ENCODE measurements at regions not wholly inside any gene's neighbourhood (a gene's known extent, or its start where the extent isn't known, plus 50 kb on each side); places are given as distances from the start of the nearest gene placed in this dataset.
"Not testable (repeated sequence)": the region's sequence is repeated elsewhere in the genome, so short reads cannot be mapped to it uniquely, and the experiment has no call there.

DNA sequence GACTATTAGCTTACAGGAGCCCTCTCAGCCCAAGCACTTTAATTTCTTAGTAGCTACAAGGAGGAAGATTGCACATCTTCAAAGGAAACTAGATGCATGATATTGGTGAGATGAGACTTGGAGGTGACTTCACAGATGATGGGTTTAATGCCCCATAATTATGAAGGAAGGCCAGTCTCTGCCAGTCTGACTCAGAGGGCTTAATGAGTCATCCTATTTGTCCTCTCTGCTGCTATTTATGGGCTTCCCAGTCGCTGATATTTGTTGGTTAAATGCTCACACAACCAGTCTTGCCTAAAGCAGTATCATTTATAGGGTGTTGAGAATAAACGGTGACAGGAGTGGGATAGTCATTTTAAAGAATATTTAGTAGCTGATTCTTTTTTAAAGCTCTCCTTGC, 187.0 kb downstream of the TP53TG3F start:
- H3K27ac Mint-ChIP-seq; H3K4me3 Mint-ChIP-seq; intact Hi-C loops (cut with micrococcal nuclease); H3K9me3 Mint-ChIP-seq; POLR2A ChIA-PET; CTCF ChIA-PET; ATAC-seq; H3K4me1 Mint-ChIP-seq (ENCODE audit: low read depth); H3K27me3 Mint-ChIP-seq; H3K36me3 Mint-ChIP-seq (ENCODE audit: low read depth); DNase-seq: not testable (repeated sequence)

DNA sequence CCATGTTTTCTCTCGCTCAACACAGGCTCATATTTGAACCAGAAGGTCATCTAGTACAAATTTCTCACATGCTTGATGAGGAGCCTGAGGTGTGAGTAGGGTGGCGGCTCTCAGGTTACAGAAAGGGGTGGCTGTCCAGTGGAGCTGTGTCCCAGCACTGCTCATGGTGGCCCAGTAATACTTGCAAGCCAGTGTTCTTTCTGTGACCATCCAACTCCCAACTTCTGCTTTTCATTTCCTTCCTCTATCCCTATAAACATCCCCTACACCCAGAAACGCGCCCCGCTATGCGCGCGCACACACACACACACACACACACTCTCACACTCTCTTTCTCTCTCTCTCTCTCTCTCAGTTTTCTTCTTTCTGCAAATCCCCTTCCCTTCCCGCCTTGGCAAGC, 196.3 kb downstream of the TP53TG3F start:
- POLR2A ChIA-PET; H3K36me3 Mint-ChIP-seq (ENCODE audit: low read depth); ATAC-seq; CTCF ChIA-PET; H3K4me1 Mint-ChIP-seq (ENCODE audit: low read depth); H3K4me3 Mint-ChIP-seq; H3K9me3 Mint-ChIP-seq; DNase-seq; H3K27me3 Mint-ChIP-seq; H3K27ac Mint-ChIP-seq; intact Hi-C loops (cut with micrococcal nuclease): not testable (repeated sequence)

DNA sequence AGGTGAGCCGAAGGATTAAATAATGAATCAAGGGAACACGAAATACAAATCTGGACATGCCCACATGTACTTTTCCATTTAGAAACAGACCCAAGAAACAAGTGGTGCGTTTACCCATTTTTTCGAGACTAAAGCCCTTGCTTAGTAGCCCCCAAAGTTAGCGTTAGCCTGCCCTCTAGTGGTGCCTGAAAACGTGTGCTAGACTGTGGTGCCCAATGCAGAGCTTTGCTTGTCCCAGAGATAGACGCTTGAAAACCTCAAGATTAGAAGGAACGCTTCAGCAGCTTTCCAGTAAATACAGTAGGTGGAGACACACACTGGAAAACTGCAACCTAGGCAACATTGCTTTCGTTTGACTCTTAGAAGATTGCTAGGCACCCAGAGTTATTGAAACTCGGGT, 197.0 kb downstream of the TP53TG3F start:
- H3K9me3 Mint-ChIP-seq; POLR2A ChIA-PET; CTCF ChIA-PET; H3K27me3 Mint-ChIP-seq; intact Hi-C loops (cut with micrococcal nuclease); H3K36me3 Mint-ChIP-seq (ENCODE audit: low read depth); H3K4me3 Mint-ChIP-seq; DNase-seq; H3K27ac Mint-ChIP-seq; H3K4me1 Mint-ChIP-seq (ENCODE audit: low read depth): not testable (repeated sequence)
- peak; percentile 70 for ATAC-seq

DNA sequence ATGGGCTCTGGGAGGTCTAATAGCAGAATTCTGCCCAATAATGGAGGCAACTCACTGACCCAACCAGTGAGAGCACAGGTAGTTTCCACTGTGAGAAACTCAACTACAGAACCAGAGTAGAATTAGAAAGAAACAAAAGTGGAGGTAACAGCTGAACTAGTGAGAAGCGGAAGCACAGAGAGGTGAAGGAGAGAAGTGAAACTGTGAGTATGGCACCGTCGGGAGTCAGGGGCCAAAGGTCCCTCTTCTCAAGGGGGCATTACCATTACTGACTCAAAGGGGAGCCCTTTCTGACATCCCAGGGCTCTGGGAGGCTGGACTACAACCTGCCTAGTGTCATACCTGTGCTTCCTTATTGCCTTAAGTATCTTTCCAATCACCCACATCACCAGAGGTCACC, 198.3 kb downstream of the TP53TG3F start:
- ATAC-seq; H3K4me1 Mint-ChIP-seq (ENCODE audit: low read depth); intact Hi-C loops (cut with micrococcal nuclease); H3K4me3 Mint-ChIP-seq; POLR2A ChIA-PET; CTCF ChIA-PET; H3K36me3 Mint-ChIP-seq (ENCODE audit: low read depth); H3K9me3 Mint-ChIP-seq; H3K27ac Mint-ChIP-seq; H3K27me3 Mint-ChIP-seq; DNase-seq: not testable (repeated sequence)

DNA sequence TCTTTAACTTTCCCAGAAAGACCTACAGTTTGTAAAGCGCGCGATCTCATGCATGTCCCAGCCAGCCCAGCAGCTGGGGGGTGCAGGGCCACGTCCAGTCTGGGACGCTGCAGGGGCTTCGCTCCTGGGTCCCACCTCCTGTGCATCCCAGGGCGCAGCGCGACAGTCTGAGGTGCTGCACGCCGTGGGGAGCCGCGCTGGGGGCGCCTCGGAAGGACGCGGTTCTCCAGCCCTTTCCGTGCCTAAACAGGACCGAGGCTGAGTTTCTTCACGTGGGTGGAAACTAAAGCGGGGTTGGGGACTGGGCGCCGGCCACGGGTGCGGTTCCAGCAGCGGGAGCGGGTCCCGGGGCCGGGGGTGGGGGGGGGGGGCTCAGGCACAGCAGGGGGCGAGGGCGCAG, 221.4 kb downstream of the TP53TG3F start:
- H3K4me3 Mint-ChIP-seq; H3K9me3 Mint-ChIP-seq; DNase-seq; H3K36me3 Mint-ChIP-seq (ENCODE audit: low read depth); H3K4me1 Mint-ChIP-seq (ENCODE audit: low read depth); H3K27ac Mint-ChIP-seq; H3K27me3 Mint-ChIP-seq; CTCF ChIA-PET; ATAC-seq; intact Hi-C loops (cut with micrococcal nuclease); POLR2A ChIA-PET: not testable (repeated sequence)

DNA sequence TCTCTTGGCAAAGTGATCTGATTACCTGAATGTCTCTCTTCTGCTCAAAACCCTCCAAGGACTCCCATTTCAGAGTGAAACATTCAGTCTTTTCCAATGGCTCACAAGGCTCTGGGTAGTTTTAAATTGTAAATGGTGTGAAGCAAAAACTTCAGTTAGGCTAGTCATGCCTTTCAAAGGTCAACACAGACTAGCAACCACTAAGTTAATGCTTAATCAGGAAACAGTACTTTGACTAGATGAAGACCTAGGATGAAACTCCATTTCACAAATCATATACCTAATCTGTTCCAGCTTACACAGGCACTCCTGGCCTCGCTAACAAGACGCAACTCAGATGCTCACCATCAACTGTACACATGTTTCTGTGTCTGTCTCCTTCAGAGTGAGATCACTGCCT, 240.9 kb downstream of the TP53TG3F start:
- DNase-seq; H3K27ac Mint-ChIP-seq; POLR2A ChIA-PET; H3K4me3 Mint-ChIP-seq; H3K27me3 Mint-ChIP-seq; H3K4me1 Mint-ChIP-seq (ENCODE audit: low read depth); CTCF ChIA-PET; H3K9me3 Mint-ChIP-seq; intact Hi-C loops (cut with micrococcal nuclease); H3K36me3 Mint-ChIP-seq (ENCODE audit: low read depth); ATAC-seq: not testable (repeated sequence)

DNA sequence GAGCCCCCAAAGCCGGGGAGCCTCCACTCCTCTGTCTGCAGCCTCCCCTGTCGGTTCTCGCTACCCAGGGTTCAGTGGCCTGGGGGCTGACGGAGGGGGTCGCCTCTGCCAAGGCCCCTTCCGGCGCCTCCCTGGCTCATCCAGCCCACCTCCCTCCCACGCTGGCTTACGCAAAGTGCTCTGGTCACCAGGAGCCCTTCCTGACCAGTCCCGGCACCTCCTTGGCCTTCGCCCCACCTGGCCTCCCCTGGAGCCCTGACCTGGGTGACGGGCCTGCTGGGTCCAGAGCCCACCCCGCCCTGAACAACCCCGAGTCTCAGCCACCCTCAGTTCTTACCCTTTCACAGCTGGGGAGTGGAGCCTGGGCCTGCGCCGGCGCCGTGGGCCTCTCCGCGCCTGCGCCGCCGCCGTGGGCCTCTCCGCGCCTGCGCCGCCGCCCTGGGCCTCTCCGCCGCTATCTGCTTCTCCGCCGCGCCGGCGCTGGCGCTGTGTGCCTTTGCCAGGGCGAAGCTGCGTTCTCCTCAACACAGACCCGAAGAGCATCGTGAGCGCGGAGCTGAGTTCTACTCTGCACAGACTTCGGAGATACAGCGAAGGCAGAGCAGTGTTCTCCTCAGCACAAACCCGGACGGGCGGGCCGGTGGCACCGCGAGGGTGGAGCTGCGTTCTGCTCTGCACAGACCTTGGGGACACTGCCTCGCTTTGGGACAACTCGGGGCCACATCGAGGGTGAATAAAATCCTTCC, 247.6 kb downstream of the TP53TG3F start:
- CTCF ChIA-PET; H3K4me1 Mint-ChIP-seq (ENCODE audit: low read depth); intact Hi-C loops (cut with micrococcal nuclease); H3K27ac Mint-ChIP-seq; H3K9me3 Mint-ChIP-seq; H3K27me3 Mint-ChIP-seq; DNase-seq; ATAC-seq; H3K4me3 Mint-ChIP-seq; H3K36me3 Mint-ChIP-seq (ENCODE audit: low read depth); POLR2A ChIA-PET: not testable (repeated sequence)

DNA sequence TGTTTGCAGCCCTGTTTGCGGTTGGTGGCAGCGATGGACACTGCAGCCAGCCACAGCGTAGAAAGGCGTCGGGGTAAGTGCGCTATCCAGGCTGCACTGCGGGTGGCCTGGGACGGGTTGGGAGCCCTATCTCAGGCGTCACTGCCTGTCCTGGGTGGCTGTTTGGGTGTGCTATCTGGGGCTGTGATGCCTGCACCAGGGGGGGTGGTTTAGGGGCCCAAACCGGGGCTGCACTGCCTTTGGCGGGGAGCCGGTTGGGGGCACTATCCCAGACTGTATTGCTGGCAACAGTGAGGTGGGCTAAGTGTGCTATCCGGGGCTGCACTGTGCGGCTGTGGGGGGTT, 248.2 kb downstream of the TP53TG3F start:
- H3K27ac Mint-ChIP-seq; DNase-seq; POLR2A ChIA-PET; H3K9me3 Mint-ChIP-seq; ATAC-seq; H3K27me3 Mint-ChIP-seq; H3K4me3 Mint-ChIP-seq; H3K36me3 Mint-ChIP-seq (ENCODE audit: low read depth); intact Hi-C loops (cut with micrococcal nuclease); CTCF ChIA-PET; H3K4me1 Mint-ChIP-seq (ENCODE audit: low read depth): not testable (repeated sequence)

DNA sequence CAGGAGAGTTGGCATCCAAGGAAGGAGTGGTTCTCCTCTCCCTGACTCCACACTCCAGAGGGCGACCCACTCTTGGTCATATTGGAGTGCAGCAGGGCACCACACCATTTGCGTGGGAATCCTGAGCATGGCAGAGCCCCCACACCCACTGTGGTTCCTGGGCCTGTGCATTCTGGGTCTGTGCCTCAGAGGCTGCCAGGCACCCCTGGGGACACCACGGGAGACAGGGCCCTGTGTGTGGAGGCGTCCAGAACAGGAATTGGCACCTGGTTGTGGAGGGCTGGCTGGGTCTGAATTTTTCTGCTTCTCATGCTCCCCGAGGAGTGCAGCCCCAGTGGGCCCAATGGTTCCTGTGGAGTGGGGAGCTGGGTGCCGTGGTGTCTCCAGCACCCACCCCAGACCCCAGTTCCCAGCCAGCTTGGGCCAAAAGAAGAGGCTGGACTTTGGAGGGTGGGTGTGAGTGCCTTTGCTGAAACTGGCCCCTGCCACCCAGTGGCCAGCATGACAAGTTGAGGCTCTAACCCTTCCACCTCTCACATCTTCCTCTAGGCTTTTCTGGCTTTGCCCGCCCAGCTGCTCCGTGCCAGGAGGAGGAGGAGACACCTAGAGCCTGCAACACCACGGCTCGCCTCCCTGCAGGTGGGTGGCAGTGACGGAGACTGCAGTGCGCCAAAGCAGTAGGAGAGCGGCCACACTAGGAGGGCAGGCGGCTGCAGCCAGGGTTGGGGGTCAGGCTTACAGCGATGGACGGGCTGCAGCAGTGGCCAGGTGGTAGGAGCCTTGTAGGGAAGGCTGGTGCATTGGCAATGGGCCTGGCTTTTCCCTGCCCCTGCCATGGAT, 250.7 kb downstream of the TP53TG3F start:
- H3K9me3 Mint-ChIP-seq; H3K27ac Mint-ChIP-seq; H3K4me1 Mint-ChIP-seq (ENCODE audit: low read depth); CTCF ChIA-PET; POLR2A ChIA-PET; H3K4me3 Mint-ChIP-seq; H3K27me3 Mint-ChIP-seq; DNase-seq; ATAC-seq; intact Hi-C loops (cut with micrococcal nuclease); H3K36me3 Mint-ChIP-seq (ENCODE audit: low read depth): not testable (repeated sequence)

DNA sequence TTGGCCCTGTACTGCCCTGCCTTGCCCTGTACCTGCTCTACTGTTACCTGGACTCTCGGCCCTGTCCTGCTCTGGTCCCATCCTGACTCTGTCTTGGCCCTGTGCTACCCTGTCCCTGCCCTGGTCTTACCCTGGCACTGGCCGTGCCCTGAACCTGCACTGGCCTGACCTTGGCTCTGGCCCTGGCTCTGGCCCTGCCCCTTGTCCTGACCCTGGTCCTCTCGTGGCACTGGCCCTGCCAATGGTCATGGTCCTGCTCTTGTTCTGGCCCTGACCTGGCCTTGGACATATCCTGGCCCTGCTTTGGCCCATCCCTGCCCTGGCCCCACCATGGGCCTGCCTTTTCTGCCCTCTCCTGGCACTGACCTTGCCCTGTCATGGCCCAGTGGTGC, 251.3 kb downstream of the TP53TG3F start:
- POLR2A ChIA-PET; CTCF ChIA-PET; H3K36me3 Mint-ChIP-seq (ENCODE audit: low read depth); H3K27ac Mint-ChIP-seq; H3K4me1 Mint-ChIP-seq (ENCODE audit: low read depth); H3K4me3 Mint-ChIP-seq; intact Hi-C loops (cut with micrococcal nuclease); DNase-seq; ATAC-seq; H3K9me3 Mint-ChIP-seq; H3K27me3 Mint-ChIP-seq: not testable (repeated sequence)

DNA sequence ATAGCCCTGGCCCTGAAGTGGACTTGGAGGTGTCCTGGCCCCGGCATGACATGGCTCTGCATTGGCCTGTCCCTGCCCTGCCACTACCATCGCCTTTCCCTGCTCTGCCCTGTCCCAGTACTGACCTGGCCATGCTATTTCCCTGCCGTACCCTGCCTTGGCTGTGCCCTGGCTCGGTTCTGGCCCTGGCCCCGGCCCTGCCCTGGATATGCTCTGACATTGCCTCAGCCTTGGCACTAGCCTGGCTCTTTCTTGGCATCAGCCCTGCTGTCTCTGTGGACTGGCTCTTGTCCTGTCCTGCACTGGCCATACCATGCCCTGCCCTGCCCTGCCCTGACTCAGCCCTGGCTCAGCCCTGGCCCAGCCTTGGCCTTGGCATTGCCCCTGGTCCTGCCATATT, 252.2 kb downstream of the TP53TG3F start:
- intact Hi-C loops (cut with micrococcal nuclease); H3K27me3 Mint-ChIP-seq; H3K27ac Mint-ChIP-seq; DNase-seq; H3K4me1 Mint-ChIP-seq (ENCODE audit: low read depth); ATAC-seq; H3K4me3 Mint-ChIP-seq; H3K36me3 Mint-ChIP-seq (ENCODE audit: low read depth); CTCF ChIA-PET; H3K9me3 Mint-ChIP-seq; POLR2A ChIA-PET: not testable (repeated sequence)

DNA sequence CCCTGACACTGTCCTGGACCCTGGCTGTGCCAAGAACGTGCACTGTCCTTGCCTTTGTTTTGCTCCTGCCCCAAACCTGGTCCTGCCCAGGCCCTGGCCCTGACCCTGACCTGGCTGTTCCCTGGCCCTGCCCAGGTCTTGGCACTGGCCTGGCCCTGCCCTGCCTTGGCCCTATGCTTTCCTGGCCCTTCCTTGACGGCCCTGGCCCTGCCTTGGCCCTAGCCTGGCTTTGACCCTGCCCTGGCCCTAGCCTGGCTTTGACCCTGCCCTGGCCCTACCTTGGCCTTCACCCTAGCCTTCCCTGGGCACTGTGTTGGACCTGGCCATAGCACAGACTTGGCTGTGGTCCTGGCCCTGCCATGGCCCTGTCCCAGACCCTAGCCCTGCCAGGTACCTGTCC, 252.9 kb downstream of the TP53TG3F start:
- CTCF ChIA-PET; intact Hi-C loops (cut with micrococcal nuclease); POLR2A ChIA-PET; H3K27ac Mint-ChIP-seq; H3K4me3 Mint-ChIP-seq; DNase-seq; H3K27me3 Mint-ChIP-seq; H3K4me1 Mint-ChIP-seq (ENCODE audit: low read depth); H3K36me3 Mint-ChIP-seq (ENCODE audit: low read depth); ATAC-seq; H3K9me3 Mint-ChIP-seq: not testable (repeated sequence)

Data from activated CD8-positive, alpha-beta T cell treated with anti-CD3 and anti-CD28 coated beads for 36 hours (primary cell).